ENCODE measurements at regions not wholly inside any gene's neighbourhood (a gene's known extent, or its start where the extent isn't known, plus 50 kb on each side); places are given as distances from the start of the nearest gene placed in this dataset.

GRCh38 chr5:135136546-135136945 is 102.5 kb upstream of the PITX1 start:
- FAIRE-seq (no peak), DNase-seq (no peak), ATAC-seq (no peak)
- Histone ChIP-seq H3K27me3 (no peaks in the 10 kb centered on the region), H3K4me1 (no peaks in the 10 kb centered on the region), H3K9me3 (no peaks in the 10 kb centered on the region), H3K4me3 (no peak overlapping the region), H3K36me3 (no peaks in the 10 kb centered on the region), H3K27ac (no peak overlapping the region)
- TF ChIP-seq CTCF (IDR thresholded peaks at IDR 0.05): no peak
- 85 to 90% methylated on average over 2 of the region's 2 CpGs for WGBS, 2 donors
- intact Hi-C loops (cut with DNase I): no loop called here

- intact Hi-C loops (cut with DNase I): no loop called here
- 62 to 66% methylated on average over 14 of the region's 14 CpGs for WGBS, 2 donors
- no peak overlapping the region for H3K27ac ChIP-seq
- DNase-seq (no peak), ATAC-seq (peak in 2 of 4 donors; percentile 17 to 45), FAIRE-seq (no peak)
- no peaks in the 10 kb centered on the region for H3K36me3 ChIP-seq
- H3K4me3 ChIP-seq: no peak overlapping the region
- no peaks in the 10 kb centered on the region for H3K4me1 ChIP-seq
- no peaks in the 10 kb centered on the region for H3K27me3 ChIP-seq
- no peak for TF ChIP-seq CTCF (IDR thresholded peaks at IDR 0.05)
- no peaks in the 10 kb centered on the region for H3K9me3 ChIP-seq
Observed at GRCh38 chr5:135135530-135136226, 101.7 kb upstream of the PITX1 start.

GRCh38 chr5:135134691-135135381 is 100.8 kb upstream of the PITX1 start:
- Histone ChIP-seq H3K4me1 (no peaks in the 10 kb centered on the region), H3K27ac (no peak overlapping the region), H3K27me3 (no peaks in the 10 kb centered on the region), H3K4me3 (no peak overlapping the region), H3K9me3 (no peaks in the 10 kb centered on the region), H3K36me3 (no peaks in the 10 kb centered on the region)
- no peak for FAIRE-seq
- no peak for DNase-seq
- WGBS, 2 donors: 64 to 81% methylated on average over 7 of the region's 7 CpGs
- no peak for TF ChIP-seq CTCF (IDR thresholded peaks at IDR 0.05)
- peak in 1 of 4 donors; percentile 23 for ATAC-seq
- intact Hi-C loops (cut with DNase I): no loop called here

GRCh38 chr5:135133698-135134515 is 99.9 kb upstream of the PITX1 start:
- H3K4me1 ChIP-seq: no peaks in the 10 kb centered on the region
- intact Hi-C loops (cut with DNase I): no loop called here
- DNase-seq: no peak
- H3K27me3 ChIP-seq: no peaks in the 10 kb centered on the region
- H3K36me3 ChIP-seq: no peaks in the 10 kb centered on the region
- 23 to 30% methylated on average over 16 to 18 of the region's 18 CpGs for WGBS, 2 donors
- FAIRE-seq: no peak
- H3K9me3 ChIP-seq: no peaks in the 10 kb centered on the region
- no peak overlapping the region for H3K4me3 ChIP-seq
- ATAC-seq: peak in 3 of 4 donors; percentile 38 to 56 (median 54)
- no peak overlapping the region for H3K27ac ChIP-seq
- no peak for TF ChIP-seq CTCF (IDR thresholded peaks at IDR 0.05)

Measured in pancreas (tissue), 10 donors.